GM21619 (cell line): ENCODE measurements at regions not wholly inside any gene's neighbourhood (a gene's known extent, or its start where the extent isn't known, plus 50 kb on each side); places are given as distances from the start of the nearest gene placed in this dataset.

ENCODE experiments used
- ATAC-seq: cut with Tn5 transposase; IDR thresholded peaks from one replicate; pipeline ENCODE4 v1.9.1; 2021; ENCODE audit not compliant: unreplicated experiment

DNA sequence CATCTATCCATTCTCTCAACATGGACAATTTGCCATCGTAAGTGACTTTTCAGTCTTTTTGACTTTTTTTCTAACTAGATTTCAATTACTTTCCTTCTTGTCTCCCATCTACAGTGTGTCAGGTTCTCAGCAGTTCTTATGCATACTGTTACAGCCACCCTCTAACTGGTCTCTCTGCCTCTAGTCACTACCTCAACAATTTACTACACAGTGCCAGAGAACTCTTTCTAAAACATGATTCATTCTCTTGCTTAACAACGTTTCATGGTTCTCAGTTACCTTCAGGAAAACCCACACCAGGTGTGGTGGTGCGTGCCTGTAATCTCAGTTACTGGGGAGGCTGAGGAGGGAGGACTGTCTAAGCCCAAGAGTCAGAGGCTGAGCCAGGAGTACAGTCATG is 95.4 kb downstream of the DIPK2A start:
- no peak for ATAC-seq

- no peak for ATAC-seq
These were observed 102.1 kb downstream of the DIPK2A start for GRCh38 chr3:144073698-144074097.

GRCh38 chr3:144079634-144080033 is 108.0 kb downstream of the DIPK2A start:
- ATAC-seq = no peak

- ATAC-seq = no peak
These were observed 113.3 kb downstream of the DIPK2A start for GRCh38 chr3:144084929-144085328.

- ATAC-seq = no peak
These were observed 114.3 kb downstream of the DIPK2A start for GRCh38 chr3:144085964-144086363.

- ATAC-seq = no peak
These were observed 124.4 kb downstream of the DIPK2A start for GRCh38 chr3:144096016-144096415.

DNA sequence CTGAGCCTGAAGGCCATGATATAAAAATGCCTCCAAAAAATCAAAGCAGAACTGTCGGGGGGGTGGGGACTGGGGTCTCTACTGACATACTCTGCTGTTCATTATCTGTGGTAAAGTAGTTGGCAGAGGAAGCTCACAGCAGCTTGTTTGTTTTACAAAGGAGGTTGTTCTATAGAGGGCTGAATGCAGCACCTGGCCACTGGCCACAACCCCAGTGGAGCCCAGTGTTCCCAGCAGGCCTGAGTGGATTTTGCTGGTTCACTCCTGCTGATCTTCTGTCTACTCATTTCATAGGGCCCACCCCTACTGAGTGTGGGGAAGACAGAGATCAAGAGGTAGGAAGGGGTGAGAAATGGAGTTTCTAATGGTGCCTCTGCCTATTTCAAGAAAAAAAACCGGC is 125.5 kb downstream of the DIPK2A start:
- no peak for ATAC-seq

DNA sequence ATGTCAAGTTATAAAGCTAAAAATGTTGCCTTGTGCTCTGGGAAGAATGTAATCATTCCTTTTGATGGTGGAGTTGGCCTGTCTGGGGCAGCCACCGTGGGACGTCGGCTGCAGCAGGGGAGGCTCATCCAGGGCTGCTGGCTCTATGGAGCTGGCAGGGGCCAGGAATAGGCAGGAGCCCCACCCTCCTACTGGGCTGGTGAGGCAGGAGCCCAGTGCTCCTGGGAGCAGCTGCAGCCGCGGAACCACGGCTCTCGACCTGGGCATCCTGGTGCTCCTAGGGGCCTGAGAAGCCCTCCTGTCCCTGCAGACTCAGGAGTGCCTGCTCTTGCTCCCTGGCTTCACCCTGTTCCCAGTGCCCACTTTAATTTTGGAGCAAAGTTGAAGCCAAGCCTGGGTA is 127.1 kb downstream of the DIPK2A start:
- no peak for ATAC-seq

GRCh38 chr3:144102421-144102820 is 130.8 kb downstream of the DIPK2A start:
- no peak for ATAC-seq

GRCh38 chr3:144104186-144104585 is 132.6 kb downstream of the DIPK2A start:
- no peak for ATAC-seq

DNA sequence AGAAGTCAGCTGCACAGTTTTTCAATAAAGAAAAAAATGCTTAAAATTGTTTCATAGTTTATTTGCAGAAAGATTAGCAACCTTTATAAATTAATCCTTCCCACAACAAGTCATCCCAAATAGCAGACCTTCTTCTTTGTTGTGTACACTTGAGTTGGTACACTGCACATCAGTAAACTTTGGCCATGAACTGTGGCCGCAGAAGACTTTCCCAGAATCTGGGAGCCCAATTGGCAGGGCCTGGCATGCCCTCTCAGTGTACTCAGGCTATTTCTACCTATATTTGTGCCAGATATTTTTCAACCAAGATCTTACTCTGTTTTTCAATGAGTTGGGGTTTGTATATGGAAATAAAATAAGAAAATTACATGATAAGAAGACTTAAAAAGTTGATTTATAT is 133.1 kb downstream of the DIPK2A start:
- ATAC-seq = no peak

GRCh38 chr3:144105542-144105941 is 133.9 kb downstream of the DIPK2A start:
- no peak for ATAC-seq

GRCh38 chr3:144106970-144107369 is 135.3 kb downstream of the DIPK2A start:
- no peak for ATAC-seq

- ATAC-seq = no peak
These were observed 136.3 kb downstream of the DIPK2A start for GRCh38 chr3:144107923-144108322.

DNA sequence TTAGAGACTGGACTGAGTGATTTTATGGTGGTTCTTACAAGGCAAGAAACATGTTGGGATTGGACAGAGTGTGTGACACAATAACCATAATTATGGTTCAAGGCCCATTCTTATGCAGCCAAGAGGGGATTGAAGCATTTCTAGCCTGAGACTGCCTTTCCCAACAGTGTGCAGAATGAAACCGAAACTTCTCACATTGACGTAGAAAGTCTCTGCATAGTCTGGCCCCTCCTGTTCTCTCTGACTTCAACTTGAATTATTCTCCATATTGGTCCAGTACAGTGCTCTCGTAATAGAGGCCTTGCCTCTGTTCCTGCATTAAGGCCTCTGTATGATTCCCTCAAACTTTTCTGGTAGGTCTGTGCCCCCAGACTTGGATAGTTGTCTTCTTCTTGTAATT is 138.3 kb downstream of the DIPK2A start:
- peak; percentile 91 for ATAC-seq

DNA sequence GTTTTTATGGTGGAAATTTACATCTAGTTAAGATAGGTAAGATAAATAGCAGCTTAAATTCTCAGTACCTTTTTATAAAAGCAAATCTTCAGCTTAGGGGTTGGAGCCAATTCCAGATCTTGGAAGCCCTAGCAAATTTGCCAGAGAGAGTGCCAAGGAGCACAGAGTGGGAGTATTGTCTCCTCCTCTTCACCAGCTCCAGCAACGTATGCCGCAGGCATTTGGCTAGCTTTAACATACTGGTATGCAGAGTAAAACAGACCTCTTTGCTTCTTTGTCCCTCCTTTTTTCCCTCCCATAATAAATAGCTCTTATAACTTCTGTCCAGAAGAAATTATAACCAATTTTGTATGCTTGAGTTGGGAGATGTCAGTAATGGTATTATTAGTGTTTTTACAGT is 140.4 kb downstream of the DIPK2A start:
- no peak for ATAC-seq

DNA sequence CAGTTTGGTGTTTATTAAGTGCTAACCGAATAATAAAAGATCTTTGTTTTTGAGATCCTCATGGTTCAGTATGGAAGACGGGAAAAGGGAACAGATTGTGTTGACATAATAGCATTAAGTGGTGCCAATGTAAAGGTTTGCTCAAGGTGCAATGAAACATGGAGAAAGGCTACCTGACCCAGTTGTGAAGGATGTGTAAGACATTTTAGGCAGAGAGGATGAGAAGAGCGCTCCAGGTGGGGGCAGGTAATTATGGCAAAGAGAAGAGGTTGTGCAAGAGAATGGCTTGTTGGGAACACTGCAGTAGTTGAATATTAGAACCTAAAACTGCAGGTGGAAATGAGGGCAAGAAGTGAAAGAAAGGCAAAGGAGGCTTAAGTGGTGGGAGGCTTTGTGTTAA is 140.8 kb downstream of the DIPK2A start:
- ATAC-seq = no peak

DNA sequence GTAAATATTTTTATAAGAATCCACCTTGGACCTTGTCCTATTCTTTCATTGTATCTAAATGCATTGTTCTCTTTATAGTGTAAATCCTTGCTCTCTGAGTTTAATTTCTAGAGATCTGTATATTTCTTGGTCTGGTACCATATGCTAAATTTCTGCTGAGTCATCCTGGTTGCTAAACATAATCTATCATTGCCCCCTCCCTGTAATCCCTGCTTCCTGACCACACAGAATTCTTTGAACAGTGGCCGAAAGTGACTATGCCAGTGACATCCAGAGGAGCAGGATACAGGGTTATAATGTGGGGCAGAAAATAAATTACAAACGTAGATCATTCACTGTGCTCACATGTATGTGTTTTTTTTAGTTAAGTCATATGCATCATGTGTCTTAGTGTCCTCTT is 143.1 kb downstream of the DIPK2A start:
- no peak for ATAC-seq

- ATAC-seq = no peak
These were observed 148.0 kb downstream of the DIPK2A start for GRCh38 chr3:144119633-144120032.

- ATAC-seq = no peak
These were observed 150.0 kb downstream of the DIPK2A start for GRCh38 chr3:144121661-144122060.

DNA sequence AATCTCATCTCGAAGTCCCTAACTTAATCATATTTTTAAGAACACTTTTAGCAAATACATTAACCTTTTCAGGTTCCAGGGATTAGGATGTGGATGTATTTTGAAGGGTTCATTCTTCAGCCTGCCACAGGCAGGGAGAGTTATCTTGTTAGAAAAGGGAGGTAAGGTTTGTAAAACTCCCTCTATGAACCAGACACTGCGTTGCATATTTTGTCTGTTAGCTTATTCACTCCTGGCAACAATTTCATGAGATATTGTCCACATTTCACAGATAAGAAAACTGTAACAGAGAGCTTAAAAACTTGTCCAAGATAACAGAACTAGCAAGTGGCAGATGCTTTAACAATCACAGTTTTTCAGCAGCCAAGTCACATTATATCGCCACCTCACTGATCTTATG is 155.4 kb downstream of the DIPK2A start:
- ATAC-seq = no peak

DNA sequence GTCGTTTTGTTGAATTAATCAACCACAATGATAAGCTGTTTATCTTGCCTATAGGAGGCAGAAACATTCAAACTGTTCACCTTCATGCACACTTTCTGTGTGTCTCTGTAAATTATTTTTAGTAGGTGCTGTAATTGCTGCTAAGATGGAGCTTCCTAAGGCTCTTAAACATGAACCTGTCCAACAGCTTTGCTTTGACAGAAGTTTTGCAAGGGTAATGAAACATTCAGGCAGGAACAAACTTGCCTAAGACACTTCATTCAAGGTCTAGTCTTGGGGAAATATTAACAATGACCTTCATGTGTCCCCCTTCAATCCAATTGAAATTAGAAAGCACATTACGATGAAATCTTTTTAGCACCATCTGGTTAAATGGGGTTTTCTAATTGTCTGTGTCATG is 156.1 kb downstream of the DIPK2A start:
- no peak for ATAC-seq

- ATAC-seq = peak; percentile 97
These were observed 156.7 kb downstream of the DIPK2A start for GRCh38 chr3:144128108-144128892.
